NOMO-1 (cell line): ENCODE measurements at regions not wholly inside any gene's neighbourhood (a gene's known extent, or its start where the extent isn't known, plus 50 kb on each side); places are given as distances from the start of the nearest gene placed in this dataset.
"Not testable (repeated sequence)": the region's sequence is repeated elsewhere in the genome, so short reads cannot be mapped to it uniquely, and the experiment has no call there.

Experiments used
- DNase-seq, 2 experiments: peaks; one replicate each; lab custom pipeline; 2025; ENCODE audit not compliant: unreplicated experiment in 2 of 2; lab: John Stamatoyannopoulos, UW

DNA sequence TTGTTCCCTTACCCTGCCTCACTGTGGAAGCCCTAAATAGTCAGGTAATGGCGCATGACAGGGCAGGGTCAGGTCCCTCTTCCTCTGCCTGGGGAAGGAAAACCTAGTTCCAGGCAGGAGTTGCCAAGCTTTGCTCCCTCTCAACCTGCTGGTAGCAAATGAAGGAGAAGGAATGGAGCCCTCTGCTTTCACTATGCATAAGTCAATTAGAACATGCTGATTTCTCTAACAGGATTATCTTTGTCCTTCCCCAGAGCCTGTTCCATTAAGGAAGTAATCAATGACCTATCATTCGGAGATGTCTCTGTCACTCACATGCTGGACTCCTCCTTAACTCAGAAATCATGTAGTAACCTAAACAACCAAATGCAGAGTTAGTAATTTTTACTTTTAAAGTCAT lies 161.8 kb upstream of the NFIA start:
- DNase-seq: no peak

DNA sequence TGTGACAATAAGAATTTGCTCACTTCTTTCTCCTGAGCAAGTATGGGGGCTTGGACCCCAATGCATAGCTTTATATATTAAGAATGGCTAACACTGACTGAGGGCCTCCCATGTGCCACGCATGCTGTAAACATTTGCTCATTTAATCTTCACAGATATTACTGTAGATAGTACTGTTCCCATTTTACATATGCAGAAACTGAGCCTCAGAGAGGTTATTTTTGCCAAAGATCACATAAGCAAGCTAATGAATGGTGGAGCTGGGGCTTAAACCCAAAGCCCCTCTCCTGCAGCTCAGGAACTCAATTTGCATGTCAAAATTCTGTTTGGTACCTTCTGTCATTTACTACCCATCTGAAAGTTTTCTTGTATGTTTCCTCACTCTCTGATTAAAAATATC lies 163.5 kb upstream of the NFIA start:
- no peak for DNase-seq

DNA sequence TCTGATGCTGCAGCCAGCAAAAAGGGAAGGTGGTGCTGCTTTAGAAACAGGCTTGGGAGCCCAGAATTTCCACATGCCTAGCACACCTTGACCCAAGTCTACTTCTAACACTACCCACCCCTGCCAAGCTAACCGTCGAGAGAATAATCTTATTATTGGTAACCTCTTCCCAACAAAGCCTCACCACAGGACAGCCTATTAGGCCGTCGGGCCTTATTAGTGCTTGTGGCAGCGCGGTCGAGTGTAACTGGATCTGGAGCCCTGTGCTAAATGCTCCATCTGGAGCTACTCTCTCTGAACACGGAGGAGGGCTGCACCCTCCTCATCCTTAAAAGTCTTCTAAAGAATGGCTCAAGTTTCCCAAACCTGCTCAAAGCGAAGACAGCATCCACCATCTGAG lies 165.5 kb upstream of the NFIA start:
- no peak for DNase-seq

GRCh38 chr1:60916199-60916598 lies 166.2 kb upstream of the NFIA start:
- DNase-seq: no peak

GRCh38 chr1:60915441-60915840 lies 166.9 kb upstream of the NFIA start:
- no peak for DNase-seq

DNA sequence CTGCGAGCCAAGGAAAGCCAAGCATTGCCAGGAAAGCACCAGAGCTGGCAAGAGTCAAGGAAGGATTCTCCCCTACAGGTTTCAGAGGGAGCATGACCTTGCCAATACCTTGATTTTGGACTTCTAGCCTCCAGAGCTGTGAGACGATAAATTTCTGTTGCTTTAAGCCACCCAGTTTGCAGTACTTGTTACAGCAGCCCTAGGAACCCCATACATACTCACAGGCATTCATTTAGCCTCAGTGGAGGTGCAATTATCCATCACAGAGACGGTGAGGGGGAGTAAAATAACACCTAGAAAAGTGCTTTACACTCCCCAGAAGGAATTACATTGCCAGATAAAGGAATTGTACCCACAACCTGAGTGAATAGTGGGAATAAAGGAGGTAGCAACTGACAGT lies 167.4 kb upstream of the NFIA start:
- no peak for DNase-seq

DNA sequence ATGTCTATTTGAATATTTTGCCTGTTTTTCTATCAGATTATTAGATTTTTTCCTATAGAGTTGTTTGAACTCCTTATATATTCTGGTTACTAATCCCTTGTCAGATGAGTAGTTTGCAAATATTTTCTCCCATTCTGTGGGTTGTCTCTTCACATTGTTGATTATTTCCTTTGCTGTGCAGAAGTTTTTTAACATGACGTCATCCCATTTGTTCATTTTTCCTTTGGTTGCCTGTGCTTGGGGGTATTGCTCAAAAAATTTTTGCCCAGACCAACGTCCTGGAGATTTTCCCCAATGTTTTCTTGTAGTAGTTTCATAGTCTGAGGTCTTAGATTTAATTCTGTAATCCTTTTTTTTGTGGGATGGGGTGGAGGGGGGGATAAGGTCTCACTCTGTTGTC lies 168.7 kb upstream of the NFIA start:
- not testable (repeated sequence) for DNase-seq

GRCh38 chr1:60913039-60913438 lies 169.3 kb upstream of the NFIA start:
- no peak for DNase-seq

DNA sequence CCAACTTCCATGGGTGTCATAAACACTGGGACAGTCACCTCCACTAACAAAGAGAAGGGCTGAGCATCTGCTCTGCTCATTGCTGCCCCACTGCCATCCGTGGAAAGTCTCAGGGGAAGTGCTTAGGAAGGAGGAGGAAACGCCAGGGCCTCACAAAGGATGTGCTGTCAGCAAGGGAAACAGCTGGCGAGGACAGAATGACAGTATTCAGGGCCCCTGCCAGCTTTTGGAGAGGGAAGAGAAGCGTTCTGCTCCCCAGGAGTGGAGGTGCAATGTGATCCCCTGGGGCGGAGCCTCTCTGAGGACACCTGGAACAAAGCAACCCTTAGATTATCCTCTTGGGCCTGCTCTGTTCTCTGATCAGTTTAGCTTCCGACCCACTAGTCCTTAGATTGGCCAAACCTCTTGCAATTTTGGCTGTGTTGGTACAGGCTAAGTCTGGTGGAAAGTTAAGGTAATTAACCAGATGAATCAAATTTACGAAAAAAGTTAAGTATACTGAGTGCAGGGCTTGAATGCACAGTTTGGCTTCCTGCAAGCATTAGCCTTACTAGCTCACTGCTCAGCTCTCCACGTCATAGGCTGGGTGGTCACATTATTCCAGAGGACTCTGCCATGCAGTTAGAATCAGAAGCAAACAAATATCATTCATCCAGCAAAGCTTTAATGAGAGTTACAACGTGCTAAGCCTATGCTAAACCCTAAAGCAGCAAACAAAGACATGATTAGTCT lies 170.2 kb upstream of the NFIA start:
- no peak for DNase-seq

DNA sequence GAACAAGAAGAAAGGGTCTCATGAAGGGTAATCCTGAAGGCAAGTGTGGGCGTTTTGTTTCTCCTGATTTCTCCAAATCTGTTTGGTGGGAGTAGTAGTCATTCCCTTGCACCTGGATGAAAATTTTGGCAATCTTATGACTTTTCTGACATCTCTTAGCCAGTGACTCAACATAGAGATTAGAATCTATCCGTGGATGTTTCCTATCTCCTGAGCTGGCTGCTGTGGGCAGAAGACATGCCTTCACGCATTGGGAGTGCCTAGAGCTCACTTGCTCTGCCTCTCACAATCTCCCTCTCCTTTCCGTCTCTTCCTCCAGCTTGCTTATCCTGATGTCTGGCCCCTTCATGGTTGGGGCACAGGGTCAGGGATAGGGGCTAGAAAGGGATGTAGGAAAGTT lies 174.2 kb upstream of the NFIA start:
- no peak for DNase-seq

DNA sequence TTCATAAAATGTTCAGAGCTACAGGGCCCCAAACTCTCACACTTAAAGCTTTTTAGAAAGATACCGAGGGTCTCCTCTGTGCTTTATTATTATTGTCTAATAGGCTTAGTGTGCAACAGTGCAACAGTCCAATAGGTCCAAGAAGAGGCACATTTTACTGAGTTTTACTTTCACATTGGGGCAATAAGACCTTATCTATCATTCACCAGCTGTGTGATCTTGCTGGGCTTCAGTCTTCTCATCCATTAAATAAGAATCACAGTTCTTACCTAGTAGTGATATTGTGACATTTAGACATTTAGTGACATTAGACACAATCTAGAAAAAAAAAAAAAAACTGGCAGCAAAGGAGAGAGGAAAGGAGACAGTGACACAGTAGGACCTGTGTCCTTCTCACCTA lies 175.8 kb upstream of the NFIA start:
- DNase-seq: no peak

- DNase-seq: no peak
Measured at GRCh38 chr1:60906039-60906438, 176.3 kb upstream of the NFIA start.

- no peak for DNase-seq
Measured at GRCh38 chr1:60904099-60904851, 178.1 kb upstream of the NFIA start.

GRCh38 chr1:60903591-60903990 lies 178.8 kb upstream of the NFIA start:
- no peak for DNase-seq

- no peak for DNase-seq
Measured at GRCh38 chr1:60899464-60899863, 182.9 kb upstream of the NFIA start.

DNA sequence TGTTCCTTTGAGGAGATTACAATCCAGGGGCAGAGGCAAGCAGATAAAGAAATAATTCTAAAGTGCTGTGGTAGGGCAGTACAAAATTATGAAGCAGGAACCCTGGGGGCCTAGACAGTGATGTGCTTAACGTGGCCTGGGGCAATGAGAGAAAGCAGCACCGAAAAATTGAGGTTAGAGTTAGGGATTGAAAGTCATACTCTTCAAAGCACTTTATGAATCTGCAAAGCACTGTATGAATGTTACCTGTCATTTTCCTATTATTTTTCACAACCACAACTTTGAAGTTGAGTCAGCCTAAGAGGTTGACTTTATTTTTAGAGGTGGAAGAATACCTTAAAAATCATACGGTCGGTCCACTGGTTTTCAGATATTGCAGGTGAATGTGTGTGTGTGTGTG lies 183.4 kb upstream of the NFIA start:
- DNase-seq: no peak

DNA sequence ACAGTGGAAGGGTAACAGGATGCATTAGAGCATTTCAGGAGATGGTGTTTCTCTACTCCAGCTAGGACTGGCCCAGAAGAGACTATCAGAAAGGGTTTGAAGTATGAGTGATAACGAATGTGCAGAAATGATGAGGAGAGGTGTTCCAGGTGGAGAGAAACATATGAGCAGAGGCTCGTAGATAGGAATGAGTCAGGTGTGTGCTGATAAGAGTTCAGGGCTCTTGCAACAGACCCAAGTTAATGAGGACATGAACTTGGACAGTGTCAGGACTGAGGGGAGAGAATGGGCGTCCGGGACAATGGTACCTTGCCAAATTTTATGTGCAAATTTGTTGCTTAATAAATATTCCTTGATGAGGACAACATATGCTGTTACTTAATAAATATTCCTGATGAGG lies 183.9 kb upstream of the NFIA start:
- DNase-seq: no peak

DNA sequence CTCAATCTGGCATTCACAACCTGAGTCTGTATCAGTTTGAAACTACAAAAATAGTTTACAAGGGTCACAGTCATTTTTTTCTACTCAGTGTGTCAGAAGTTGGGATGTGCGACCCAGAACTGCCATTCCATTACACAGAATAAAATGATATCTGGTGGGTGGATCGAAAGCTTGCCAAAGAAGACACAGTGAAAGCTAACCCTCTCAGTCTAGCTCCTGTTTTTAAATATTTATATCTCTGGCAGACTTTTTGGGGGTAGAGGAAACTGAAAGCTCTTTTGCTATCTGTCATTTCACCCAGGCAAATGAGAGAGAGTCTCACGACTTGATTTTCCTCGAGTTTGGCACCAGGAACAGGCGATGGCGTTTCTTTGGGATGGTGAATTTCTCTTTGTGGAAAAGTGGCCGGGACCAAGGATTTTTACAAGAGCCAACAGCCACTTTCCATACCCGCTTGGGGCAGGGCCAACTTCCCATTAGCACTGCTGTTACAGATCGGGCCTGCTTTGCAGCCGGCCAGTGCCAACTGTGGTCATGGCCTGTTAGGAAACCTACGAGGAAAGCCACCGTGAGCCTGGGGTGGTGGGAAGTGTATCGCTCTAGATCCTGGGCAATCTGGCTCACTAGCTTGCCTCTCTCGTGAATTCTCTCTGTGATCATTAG lies 185.5 kb upstream of the NFIA start:
- no peak for DNase-seq

GRCh38 chr1:60895701-60896100 lies 186.7 kb upstream of the NFIA start:
- DNase-seq: no peak

DNA sequence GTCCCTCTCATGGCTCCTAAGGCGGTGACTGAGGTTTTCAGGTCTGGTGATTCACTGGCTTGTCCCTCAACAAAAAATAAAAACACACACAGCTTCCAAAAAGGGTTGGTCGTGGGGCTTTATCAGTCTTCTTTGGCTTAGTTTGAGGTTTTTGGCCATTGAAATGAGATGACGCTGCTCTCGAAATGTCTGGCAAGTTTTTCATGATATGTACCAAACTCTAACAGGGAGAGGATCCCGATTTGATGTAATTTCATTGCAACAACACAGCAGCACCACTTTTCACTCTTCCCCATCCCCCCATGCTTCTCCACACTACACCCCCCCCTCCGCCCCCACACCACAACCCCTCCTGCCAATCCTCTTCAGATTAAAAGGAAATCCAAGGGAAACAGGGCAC lies 187.1 kb upstream of the NFIA start:
- DNase-seq: no peak

DNA sequence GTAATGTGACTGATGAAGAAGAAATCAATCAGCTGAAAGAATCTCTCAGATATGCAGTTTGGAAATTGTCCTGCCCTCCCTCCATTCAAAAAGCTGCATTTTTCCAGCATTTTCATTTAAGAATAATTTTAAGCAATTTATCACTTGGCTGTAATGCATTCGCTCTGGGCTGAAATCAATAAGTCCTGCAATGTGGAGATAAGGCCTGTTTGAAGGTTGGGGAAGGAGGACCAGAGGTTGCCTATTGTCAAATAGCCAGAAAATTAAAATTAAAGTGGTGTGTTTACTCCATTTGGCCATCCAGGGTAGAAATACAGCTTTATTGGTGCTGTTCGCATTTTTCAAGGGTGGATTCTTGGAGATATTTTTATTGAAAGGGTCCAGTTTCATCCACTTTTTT lies 187.6 kb upstream of the NFIA start:
- DNase-seq: no peak

- DNase-seq: no peak
Measured at GRCh38 chr1:60894130-60894529, 188.2 kb upstream of the NFIA start.
